ENCODE measurements at regions not wholly inside any gene's neighbourhood (a gene's known extent, or its start where the extent isn't known, plus 50 kb on each side); places are given as distances from the start of the nearest gene placed in this dataset.

DNA sequence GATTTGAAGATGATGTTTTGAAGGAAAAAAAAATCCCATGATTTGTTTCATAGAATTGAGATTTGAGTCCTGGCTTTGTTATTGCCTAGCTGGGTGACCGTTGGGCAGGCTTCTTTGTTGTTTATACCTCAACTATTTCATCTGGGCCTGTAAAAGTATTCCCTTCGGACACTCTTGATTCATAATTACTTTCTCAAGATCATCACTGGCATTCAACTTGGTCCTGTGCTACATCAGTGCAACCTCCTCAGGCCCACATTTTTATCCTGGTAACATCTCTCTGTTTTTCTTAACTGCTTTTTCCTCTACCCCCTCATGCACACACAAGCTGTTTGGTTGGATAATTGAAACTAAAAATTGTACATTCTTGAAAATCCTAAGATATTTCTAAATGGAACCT is 67.5 kb upstream of the P3H2 start:
- Histone ChIP-seq H4K20me1 (ENCODE audit: insufficient read depth, low read length) (no peaks in the 10 kb centered on the region), H4K91ac (ENCODE audit: insufficient read depth, low read depth, low read length) (peak overlapping the region; percentile 31; the same call in 1 of the 2 replicates), H4K5ac (ENCODE audit: low read depth, low read length) (peak overlapping the region; percentile 30; the same call in 1 of the 2 replicates), H3K4me2 (ENCODE audit: low read depth, low read length) (0 out of 2 replicates have a peak overlapping the region, but pooled peaks have one; percentile 35), H2BK120ac (ENCODE audit: low read depth, low read length) (peak overlapping the region; percentile 77), H3K23ac (ENCODE audit: low read depth, low read length) (no peak overlapping the region; the same call in 1 of the 2 replicates), H4K8ac (ENCODE audit: low read depth in 2 of 2, low read length in 2 of 2) (peak overlapping the region in 1 of 2 experiments; percentile 64; a peak in 2 of 4 replicates), H3K79me1 (ENCODE audit: low read depth in 1 of 2, low read length in 2 of 2) (peaks cover 0 to 15% of the 10 kb centered on the region in 2 experiments; a peak in 2 of 4 replicates), H3K4me1 (ENCODE audit: control insufficient read depth, insufficient read depth, low read length) (peaks cover 9% of the 10 kb centered on the region; the same call in 1 of the 2 replicates), H3K4ac (ENCODE audit: low read depth, low read length) (peak overlapping the region; percentile 26; the same call in 1 of the 2 replicates), H3K27ac (ENCODE audit: insufficient read depth, low read length) (no peak overlapping the region), H3K9me1 (ENCODE audit: insufficient read depth, low read length) (peaks cover 10% of the 10 kb centered on the region), H2BK20ac (ENCODE audit: low read depth, low read length) (peak overlapping the region; percentile 92), H3K4me3 (ENCODE audit: insufficient read depth, low read depth, low read length) (no peak overlapping the region), H3K27me3 (ENCODE audit: control insufficient read depth, insufficient read depth, low read length) (no peaks in the 10 kb centered on the region), H2AK5ac (ENCODE audit: low read depth, low read length) (no peak overlapping the region), H3K18ac (ENCODE audit: low read depth, low read length) (peak overlapping the region; percentile 37; the same call in 1 of the 2 replicates), H3K9ac (ENCODE audit: low read depth, low read length) (no peak overlapping the region), H3K14ac (replicated peaks; ENCODE audit: low read depth, low read length) (0 out of 2 replicates have a peak overlapping the region, but pooled peaks have one; percentile 43), H3K9me3 (ENCODE audit: control insufficient read depth, insufficient read depth, low read length) (no peaks in the 10 kb centered on the region), H3K56ac (ENCODE audit: extremely low read depth, insufficient read depth, low read length) (no peak overlapping the region), H2BK5ac (ENCODE audit: low read depth, low read length, poor library complexity, severe bottlenecking) (peak overlapping the region; percentile 24), H2AFZ (replicated peaks; ENCODE audit: low read length, poor library complexity) (no peak overlapping the region), H2AK9ac (replicated peaks; ENCODE audit: low read depth, low read length, poor library complexity) (no peak overlapping the region), H3K36me3 (ENCODE audit: control insufficient read depth, insufficient read depth, low read length) (no peaks in the 10 kb centered on the region), H2BK15ac (ENCODE audit: low read depth, low read length) (peak overlapping the region; percentile 23; the same call in 1 of the 3 replicates)
- POLR2A ChIA-PET (ENCODE audit: unreplicated experiment), result no interaction called here
- DNase-seq (no peak), ATAC-seq (ENCODE audit: low read depth) (peak; percentile 16; the same call in 1 of the 2 replicates)
- no CpG with 5 or more reads among the region's 2 CpGs for WGBS, 2 experiments (ENCODE audit: extremely low coverage in 2 of 2, insufficient read length in 1 of 2)
- CTCF ChIA-PET, result interaction anchor here (0.6 to 1.1 kb wide), 3 partner anchors 10 to 521 kb away, joined by 4 to 16 read pairs (median 7); partner anchors contain the start of gene P3H2
- intact Hi-C loops (cut with micrococcal nuclease) (loop anchor here (5.0 kb wide), 1 partner anchor 66 kb away; the partner anchor contains the start of gene P3H2), dilution Hi-C loops (cut with HindIII; ENCODE audit: low sequenced_read_pairs, unreplicated experiment) (no loop called here), in situ Hi-C loops (cut with MboI; ENCODE audit: low sequenced_read_pairs) (no loop called here)
- TF ChIP-seq SMC3 (IDR thresholded peaks at IDR 0.05; ENCODE audit: low read depth, low read length), result no peak
- TF ChIP-seq, protein P1, sequence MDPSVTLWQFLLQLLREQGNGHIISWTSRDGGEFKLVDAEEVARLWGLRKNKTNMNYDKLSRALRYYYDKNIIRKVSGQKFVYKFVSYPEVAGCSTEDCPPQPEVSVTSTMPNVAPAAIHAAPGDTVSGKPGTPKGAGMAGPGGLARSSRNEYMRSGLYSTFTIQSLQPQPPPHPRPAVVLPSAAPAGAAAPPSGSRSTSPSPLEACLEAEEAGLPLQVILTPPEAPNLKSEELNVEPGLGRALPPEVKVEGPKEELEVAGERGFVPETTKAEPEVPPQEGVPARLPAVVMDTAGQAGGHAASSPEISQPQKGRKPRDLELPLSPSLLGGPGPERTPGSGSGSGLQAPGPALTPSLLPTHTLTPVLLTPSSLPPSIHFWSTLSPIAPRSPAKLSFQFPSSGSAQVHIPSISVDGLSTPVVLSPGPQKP (IDR thresholded peaks at IDR 0.05; ENCODE audit: borderline replicate concordance, low read depth, low read length), result no peak
- TF ChIP-seq RFX5 (IDR thresholded peaks at IDR 0.05; ENCODE audit: low read depth, low read length), result no peak
- TF ChIP-seq, protein P2, sequence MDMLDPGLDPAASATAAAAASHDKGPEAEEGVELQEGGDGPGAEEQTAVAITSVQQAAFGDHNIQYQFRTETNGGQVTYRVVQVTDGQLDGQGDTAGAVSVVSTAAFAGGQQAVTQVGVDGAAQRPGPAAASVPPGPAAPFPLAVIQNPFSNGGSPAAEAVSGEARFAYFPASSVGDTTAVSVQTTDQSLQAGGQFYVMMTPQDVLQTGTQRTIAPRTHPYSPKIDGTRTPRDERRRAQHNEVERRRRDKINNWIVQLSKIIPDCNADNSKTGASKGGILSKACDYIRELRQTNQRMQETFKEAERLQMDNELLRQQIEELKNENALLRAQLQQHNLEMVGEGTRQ (IDR thresholded peaks at IDR 0.05; ENCODE audit: low read depth, low read length), result no peak
- TF ChIP-seq POLR2A (IDR thresholded peaks at IDR 0.05; ENCODE audit: low read depth, low read length), result no peak
- no peak for TF ChIP-seq CEBPB (IDR thresholded peaks at IDR 0.05; ENCODE audit: low read depth, low read length)
- TF ChIP-seq BHLHE40 (IDR thresholded peaks at IDR 0.05; ENCODE audit: low read depth, low read length), result no peak
- no peak for TF ChIP-seq RCOR1 (IDR thresholded peaks at IDR 0.05; ENCODE audit: insufficient replicate concordance, low read length)
- no peak for TF ChIP-seq NFE2L2 (IDR thresholded peaks at IDR 0.05; ENCODE audit: low read depth, low read length)
- TF ChIP-seq, protein P3, sequence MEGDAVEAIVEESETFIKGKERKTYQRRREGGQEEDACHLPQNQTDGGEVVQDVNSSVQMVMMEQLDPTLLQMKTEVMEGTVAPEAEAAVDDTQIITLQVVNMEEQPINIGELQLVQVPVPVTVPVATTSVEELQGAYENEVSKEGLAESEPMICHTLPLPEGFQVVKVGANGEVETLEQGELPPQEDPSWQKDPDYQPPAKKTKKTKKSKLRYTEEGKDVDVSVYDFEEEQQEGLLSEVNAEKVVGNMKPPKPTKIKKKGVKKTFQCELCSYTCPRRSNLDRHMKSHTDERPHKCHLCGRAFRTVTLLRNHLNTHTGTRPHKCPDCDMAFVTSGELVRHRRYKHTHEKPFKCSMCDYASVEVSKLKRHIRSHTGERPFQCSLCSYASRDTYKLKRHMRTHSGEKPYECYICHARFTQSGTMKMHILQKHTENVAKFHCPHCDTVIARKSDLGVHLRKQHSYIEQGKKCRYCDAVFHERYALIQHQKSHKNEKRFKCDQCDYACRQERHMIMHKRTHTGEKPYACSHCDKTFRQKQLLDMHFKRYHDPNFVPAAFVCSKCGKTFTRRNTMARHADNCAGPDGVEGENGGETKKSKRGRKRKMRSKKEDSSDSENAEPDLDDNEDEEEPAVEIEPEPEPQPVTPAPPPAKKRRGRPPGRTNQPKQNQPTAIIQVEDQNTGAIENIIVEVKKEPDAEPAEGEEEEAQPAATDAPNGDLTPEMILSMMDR (conservative IDR thresholded peaks at IDR 0.05; ENCODE audit: low read depth, low read length), result no peak
- no peak for TF ChIP-seq MXI1 (IDR thresholded peaks at IDR 0.05; ENCODE audit: borderline replicate concordance, low read depth, low read length)
- no peak for TF ChIP-seq CHD1 (IDR thresholded peaks at IDR 0.05; ENCODE audit: low read depth, low read length)
- no peak for TF ChIP-seq MAZ (IDR thresholded peaks at IDR 0.05; ENCODE audit: borderline replicate concordance, low read depth, low read length)
- no peak for TF ChIP-seq FOS (IDR thresholded peaks at IDR 0.05; ENCODE audit: low read depth, low read length)
- no peak for TF ChIP-seq RAD21 (IDR thresholded peaks at IDR 0.05; ENCODE audit: low read length)
- TF ChIP-seq MAFK (IDR thresholded peaks at IDR 0.05; ENCODE audit: low read depth, low read length), result no peak
- BruUV-seq (replicated peaks), result no TSS peak
